OCI-LY3 (cell line): ENCODE measurements at regions not wholly inside any gene's neighbourhood (a gene's known extent, or its start where the extent isn't known, plus 50 kb on each side); places are given as distances from the start of the nearest gene placed in this dataset.

Experiments
- EZH2phosphoT487 ChIP-seq: fragments of 200-600 bp; shearing (Covaris generic); IDR thresholded peaks from 2 replicates; pipeline ENCODE4 v1.6.1; 2018; ENCODE audit warnings: antibody characterized with exemption, mixed run types, low read depth
- TF ChIP-seq, protein P1 (sequence below): fragments of 200-600, 300-600 bp; sonication (generic); IDR thresholded peaks from 2 replicates; pipeline ENCODE4 v1.5.1; 2014; ENCODE audit warnings: antibody characterized with exemption, low read length, low read depth

DNA sequence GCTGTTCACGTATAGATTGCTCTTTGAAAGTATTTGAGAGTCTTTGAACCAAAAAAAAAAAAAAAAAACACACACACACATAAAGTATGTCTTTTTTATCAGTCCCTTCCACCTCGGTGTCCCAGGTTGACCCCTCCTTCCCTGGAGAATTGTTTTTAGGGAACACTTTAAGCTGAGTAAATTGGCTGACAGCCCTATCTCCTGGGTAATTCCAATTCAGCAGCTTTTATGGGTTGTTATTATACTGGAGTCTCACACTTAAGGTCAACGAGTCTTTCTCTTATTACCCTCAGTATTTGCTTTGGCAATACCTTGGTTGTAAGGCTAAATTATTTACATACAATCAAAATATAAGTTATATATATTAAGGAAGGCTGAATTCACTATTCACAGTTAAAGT, 69.4 kb downstream of the SLC30A10 start:
- TF ChIP-seq, protein P1, sequence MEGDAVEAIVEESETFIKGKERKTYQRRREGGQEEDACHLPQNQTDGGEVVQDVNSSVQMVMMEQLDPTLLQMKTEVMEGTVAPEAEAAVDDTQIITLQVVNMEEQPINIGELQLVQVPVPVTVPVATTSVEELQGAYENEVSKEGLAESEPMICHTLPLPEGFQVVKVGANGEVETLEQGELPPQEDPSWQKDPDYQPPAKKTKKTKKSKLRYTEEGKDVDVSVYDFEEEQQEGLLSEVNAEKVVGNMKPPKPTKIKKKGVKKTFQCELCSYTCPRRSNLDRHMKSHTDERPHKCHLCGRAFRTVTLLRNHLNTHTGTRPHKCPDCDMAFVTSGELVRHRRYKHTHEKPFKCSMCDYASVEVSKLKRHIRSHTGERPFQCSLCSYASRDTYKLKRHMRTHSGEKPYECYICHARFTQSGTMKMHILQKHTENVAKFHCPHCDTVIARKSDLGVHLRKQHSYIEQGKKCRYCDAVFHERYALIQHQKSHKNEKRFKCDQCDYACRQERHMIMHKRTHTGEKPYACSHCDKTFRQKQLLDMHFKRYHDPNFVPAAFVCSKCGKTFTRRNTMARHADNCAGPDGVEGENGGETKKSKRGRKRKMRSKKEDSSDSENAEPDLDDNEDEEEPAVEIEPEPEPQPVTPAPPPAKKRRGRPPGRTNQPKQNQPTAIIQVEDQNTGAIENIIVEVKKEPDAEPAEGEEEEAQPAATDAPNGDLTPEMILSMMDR: no peak
- no peak for TF ChIP-seq EZH2phosphoT487
